NCI-H510A treated with DMSO at 0.1 percent for 48 hours (cell line): ENCODE measurements at regions not wholly inside any gene's neighbourhood (a gene's known extent, or its start where the extent isn't known, plus 50 kb on each side); places are given as distances from the start of the nearest gene placed in this dataset.

ENCODE experiments used
- DNase-seq: peaks from one replicate; lab custom pipeline; 2025; lab: John Stamatoyannopoulos, UW

DNA sequence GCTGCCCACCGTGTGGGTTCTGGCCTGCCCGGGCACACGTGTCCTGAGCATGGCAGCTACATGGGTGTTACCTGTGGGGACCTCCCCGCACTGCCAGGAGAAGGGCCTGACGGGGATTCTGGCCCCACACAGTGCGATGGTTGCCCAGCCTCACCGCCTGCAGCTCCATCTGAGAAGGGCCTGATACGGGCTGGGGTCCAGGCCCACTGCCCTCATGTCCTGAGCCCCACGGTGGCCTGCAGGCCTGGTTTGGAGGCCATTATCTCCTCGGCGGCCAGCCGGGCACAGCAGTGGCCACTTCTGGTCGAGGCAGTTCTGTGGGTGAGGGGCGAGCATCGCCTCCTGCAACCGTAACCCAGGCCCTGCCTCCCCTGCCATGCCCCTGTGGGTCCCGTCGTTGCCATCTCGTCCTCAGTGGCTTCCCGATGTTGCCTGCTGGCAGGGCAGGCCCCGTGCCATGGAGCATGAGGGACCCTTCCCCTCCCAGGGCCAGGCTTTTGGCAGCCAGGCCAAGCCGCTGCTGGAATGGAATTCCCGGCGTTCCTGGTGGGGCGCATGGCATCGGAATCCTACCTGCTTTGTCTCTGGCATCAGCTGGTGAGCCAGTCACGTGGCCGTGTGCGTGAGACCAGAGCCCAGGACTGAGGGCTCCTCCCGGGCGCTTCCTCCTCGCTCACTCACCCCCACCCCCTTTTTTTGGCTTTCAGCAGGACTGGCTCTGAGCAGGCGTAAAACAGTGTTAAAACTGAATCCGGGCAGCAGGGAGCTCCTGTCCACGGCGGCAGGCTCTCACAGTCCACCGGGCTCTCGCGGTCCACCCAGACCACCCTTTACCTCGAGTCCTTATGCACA lies 71.9 kb upstream of the PPARA start:
- DNase-seq, result no peak

DNA sequence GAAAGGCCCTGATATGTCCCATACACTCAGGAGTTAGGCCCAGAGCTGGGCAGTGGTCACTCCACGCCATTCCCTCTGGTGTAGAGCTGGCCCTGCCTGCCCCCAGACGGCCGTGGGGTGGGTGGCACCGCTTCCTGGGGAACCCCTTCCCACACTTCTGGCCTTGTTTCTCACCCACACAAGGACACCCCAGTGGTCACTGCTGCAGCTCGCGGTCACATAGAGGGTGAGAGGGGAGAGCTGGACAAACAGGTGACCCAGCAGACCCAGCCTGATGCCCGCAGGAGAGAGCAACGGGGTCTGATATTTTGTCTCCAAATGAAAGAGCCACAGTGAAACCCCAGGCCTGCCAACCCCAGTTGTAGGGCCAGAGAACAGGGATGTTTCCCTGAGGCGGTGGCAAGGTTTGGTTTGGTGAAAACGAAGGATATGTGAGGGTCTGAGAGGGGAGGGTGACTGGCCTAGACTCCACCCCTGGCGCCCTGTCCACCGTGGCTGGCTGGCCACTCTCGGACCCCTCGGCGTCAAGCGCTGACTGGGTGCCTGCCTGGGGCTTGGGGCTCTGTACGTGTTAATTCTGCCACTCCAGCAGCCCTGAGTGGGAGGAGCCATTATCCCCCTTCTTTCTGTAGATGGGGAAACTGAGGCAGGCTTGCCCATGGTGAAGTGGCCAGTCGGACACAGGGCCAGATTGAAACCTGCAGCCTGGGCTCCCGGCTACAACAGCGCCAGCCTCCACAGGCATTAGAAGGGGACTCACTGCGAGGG lies 71.0 kb upstream of the PPARA start:
- DNase-seq, result no peak

- DNase-seq, result no peak
These were observed 70.2 kb upstream of the PPARA start for GRCh38 chr22:46079861-46080821.

- DNase-seq, result no peak
These were observed 69.1 kb upstream of the PPARA start for GRCh38 chr22:46081036-46081830.

GRCh38 chr22:46081831-46082210 lies 68.5 kb upstream of the PPARA start:
- DNase-seq, result no peak

- DNase-seq, result no peak
These were observed 67.7 kb upstream of the PPARA start for GRCh38 chr22:46082633-46083032.

DNA sequence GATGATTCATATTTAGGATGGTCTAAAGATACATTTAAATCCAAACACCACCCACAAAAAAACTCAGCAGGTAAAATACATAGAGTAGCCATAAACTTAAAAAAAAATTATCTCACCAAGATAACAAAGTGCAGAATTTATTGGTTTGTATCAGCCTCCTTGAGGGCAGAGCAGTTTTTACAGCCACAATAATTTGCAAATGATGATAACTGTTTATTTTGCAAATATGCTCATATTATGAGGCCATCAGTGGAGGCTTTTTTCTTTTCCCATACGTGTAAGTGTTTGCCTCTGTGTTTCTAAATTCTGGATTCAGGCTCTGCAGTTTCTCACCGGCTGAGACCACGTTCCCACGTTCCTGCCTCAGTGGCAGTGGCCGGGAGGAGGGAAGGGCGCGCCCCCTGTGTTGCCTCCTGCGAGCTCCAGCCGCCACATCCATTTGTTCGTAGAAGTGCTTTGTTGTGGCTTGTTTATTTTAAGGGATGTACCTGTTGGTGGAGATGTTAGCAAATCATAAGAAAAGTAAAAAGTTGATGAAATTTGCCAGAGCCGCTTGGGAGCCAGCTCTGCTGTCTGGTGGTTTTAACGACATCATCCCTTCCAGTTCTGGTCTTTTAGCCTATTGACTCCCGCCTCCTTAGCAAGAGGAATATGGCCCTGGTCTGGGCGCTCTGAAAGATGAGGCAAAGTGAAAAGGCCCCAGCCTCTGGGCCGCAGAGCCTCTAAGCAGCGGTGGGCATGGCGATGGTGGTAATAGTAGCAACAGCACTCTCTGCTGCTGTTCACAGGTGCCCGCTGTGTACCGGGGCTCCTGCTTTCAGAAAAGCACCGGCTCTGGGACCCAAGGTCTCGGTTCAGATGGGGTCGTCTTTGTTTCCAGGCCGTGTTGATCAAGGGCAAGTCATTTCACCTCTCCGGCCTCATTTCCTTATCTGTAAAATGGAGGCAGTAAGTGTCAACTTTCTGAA lies 66.7 kb upstream of the PPARA start:
- no peak for DNase-seq

DNA sequence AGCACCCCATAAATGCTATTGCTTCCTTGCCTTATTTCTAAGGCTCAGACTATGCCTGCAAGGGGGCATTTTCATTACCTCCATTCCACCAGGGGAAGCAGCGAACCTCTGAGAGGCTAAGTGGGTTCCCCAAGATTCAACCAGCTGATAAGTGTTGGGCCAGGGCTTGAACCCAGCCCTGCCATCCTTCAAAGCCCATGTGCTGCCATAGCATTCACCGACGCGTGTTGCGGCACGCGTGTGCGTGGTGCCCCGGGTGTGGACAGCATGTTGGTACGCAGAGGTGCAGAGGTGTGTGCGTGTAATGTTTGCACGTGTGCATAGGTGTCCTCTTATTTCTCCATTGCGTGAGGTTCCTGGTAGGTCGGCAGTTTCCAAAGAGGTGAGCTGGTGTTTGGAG lies 66.0 kb upstream of the PPARA start:
- no peak for DNase-seq

GRCh38 chr22:46084943-46085827 lies 65.1 kb upstream of the PPARA start:
- no peak for DNase-seq

DNA sequence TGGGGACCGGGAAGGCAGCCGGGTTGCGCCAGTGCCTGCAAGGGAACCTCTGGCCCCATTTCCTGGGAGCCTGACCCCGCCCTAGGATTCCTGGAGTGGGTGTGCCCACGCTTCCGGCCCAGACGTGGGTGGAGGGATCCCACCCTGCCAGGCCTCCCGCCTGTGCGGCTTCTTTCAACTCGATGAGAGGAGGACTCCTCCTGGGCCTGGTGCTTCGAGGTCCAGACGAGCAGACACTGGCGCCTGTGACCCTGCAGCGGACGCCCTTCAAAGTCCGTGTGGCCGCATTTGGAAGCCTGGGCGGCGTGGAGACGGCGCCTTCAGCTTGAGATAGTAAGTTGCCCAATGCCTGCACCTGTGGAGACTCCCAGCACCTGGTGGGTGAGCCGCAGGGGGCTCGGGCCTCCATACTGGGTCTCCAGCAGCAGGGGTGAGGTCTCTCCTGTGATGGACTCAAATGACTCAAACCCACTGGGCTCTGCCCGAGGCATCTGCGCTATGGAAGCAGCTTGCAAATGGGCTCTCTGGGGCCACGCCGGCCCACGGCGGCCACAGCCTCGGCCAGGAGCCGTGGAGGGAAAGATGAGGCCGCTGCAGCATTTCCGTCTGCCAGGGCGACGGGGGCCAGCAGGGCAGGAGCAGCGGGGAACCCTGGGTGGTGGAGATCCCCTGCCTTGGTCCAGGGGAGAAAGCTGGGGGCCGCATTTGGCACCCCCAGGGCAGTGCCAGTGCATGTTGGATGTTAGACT lies 64.3 kb upstream of the PPARA start:
- no peak for DNase-seq

DNA sequence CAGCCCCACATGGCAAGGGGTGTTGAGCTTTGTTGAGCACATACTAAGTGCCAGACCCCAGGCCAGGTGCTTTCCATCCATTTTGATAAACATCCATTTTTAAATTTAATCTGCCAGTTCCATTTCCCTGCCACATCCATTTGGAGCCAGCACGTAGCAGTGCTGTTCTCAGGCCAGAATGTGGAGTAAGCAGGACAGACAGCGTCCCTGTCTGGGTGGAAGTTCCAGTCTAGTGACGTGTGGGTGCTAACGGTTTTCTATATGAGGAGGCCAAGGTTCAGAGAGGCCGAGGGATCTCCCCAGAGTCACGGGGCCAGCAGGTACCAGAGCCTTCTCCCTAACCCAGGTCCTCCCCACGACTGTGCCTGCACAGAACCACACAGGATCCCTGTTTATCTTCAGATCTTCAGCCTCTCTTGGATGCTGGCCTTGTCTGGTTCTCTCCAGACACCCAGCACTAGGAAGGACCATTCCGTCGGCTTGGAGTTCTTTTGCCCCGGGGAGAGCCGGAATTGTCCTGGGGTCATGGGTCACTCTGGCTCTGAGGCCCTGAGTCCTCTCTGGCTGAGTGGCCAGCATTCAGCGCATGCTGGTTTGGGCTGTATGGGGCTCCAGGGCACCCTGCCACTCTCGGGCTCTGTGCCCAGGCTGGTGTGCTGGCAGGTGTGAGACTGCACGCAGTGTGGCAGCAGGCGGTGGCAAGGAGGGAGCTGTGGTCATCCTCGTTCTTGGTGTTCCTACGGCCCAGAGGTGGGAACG lies 63.6 kb upstream of the PPARA start:
- DNase-seq, result no peak

GRCh38 chr22:46087336-46087690 lies 63.0 kb upstream of the PPARA start:
- no peak for DNase-seq

DNA sequence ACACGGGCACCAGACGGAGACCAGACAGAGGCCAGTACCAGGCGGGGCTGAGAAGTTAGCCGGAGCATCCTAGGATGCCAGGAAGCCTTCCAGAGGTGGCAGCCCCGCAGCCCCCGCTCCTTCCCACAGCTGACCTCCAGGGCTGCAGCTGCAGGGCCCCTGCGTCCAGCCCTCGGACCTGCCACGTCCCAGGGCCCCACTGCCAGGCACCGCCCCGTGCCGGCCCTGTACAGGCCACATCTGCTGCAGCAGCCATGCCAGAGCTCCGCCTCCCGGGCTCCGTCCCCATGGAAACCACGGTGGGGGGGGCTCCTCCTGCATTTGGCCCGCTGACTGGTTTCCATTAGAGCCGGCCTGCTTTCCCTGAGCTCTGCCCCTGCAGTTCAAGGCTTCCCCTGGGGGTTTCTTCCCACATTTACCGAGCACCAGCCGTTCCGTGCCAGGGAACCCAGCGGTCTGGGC lies 62.5 kb upstream of the PPARA start:
- no peak for DNase-seq

GRCh38 chr22:46088541-46089311 lies 61.6 kb upstream of the PPARA start:
- DNase-seq, result no peak

GRCh38 chr22:46089426-46090035 lies 60.8 kb upstream of the PPARA start:
- no peak for DNase-seq

DNA sequence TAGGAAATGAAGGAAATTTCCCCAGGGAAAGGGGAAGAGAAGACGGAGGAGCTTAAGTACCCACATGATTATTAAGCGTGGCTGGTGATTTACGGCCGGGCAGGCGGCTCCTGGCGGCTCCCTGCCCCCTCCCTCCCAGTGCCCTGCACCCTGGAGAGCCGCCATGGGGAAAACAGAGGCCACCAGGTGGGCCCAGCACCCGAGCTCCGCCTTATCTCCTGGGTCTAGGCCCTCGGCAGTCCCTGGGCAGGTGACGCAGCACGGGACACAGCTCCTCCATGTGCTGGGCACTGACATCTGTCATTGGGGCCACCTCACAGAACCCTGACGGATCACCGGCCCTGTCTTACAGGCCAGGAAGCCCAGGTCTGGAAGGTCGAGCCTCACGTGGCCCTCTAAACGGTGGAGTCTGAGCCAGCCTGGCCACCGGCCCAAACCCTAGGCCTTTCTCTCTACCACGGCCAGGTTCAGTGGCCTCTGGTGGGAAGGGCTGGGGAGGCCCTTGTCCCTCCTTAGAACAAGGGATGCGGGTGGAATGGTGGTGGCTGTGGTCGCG lies 60.2 kb upstream of the PPARA start:
- no peak for DNase-seq
